NOMO-1 treated with dmso at 0.1 percent for 144 hours (cell line): ENCODE measurements at regions not wholly inside any gene's neighbourhood (a gene's known extent, or its start where the extent isn't known, plus 50 kb on each side); places are given as distances from the start of the nearest gene placed in this dataset.

Experiments used
- DNase-seq: peaks from one replicate; lab custom pipeline; 2025; ENCODE audit not compliant: unreplicated experiment; lab: John Stamatoyannopoulos, UW

GRCh38 chr11:21817696-21818095, 375.2 kb upstream of the ANO5 start:
- no peak for DNase-seq

GRCh38 chr11:21820176-21820575, 372.7 kb upstream of the ANO5 start:
- no peak for DNase-seq

DNA sequence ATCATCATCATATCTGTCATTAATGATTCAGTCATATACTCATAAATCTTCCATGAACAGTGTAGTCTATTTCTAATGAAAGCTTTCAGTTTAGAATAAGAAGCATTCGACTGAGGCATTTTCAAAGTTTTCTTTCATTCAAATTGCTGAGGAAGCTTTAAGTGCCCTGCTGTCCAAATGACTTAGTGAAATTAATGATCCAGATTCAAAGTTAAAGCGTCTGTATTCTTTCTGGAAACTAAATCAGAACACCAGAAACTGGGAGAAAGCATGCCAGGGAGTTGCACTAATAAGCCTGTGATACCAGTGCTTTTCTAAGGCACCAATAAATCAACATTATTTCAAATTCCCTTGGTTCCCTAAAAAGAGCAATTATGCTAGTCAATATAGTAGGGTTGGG, 367.8 kb upstream of the ANO5 start:
- DNase-seq, result no peak

DNA sequence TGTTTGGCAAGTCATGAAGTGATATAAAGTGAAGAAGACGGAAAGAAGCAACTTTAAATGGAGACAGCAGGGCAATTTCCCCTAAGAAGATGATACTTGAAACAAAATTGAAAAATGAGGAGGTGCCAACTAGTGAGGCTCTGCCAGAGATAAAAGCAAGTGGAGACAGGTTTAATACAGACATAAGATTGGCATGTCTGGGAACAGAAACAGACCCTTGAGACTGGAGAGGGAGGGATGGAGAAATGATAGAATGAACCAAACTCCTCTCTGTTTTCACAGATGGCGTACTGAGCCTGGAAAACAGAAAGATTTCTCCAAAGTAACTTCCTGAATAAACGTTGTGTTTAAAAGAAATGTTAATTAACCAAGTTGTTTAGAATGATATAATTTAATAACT, 354.5 kb upstream of the ANO5 start:
- DNase-seq, result no peak

- no peak for DNase-seq
Observed at GRCh38 chr11:21839796-21840195, 353.1 kb upstream of the ANO5 start.

GRCh38 chr11:21861314-21861713, 331.6 kb upstream of the ANO5 start:
- DNase-seq, result no peak

GRCh38 chr11:21865541-21865940, 327.3 kb upstream of the ANO5 start:
- DNase-seq, result no peak

DNA sequence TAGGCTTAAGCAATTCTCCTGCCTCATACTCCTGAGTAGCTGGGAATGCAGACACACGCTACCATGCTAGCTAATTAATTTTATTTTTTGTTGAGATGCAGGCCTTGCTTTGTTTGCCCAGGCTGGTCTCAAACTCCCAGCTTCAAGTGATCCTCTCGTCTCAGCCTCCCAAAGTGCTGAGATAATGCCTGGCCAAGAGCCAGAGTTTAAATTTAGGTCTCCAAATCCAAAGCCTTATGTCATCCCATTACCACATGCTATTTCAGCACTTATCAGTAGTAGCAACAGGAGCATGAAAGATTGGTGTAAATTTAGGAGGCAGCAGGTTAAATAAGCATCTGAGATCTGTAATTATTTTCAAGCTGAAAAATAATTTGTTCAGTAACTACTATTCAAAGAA, 326.1 kb upstream of the ANO5 start:
- no peak for DNase-seq

- no peak for DNase-seq
Observed at GRCh38 chr11:21877151-21877550, 315.7 kb upstream of the ANO5 start.

DNA sequence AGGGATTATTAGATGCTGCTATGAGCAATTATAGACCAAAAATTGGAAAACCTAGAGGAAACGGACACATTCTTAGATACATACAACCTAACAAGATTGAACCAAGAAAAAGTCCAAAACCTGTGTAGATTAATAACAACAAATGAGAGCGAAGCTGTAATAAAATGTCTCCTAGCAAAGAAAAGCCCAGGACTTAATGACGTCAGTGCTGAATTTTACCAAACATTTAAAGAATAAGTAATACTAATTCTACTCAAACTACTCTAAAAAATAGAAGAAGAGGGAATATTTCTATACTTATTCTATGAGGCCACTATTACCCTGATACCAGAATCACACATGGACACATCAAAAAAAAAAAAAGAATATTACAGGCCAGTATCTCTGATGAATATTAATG, 309.5 kb upstream of the ANO5 start:
- DNase-seq, result no peak

DNA sequence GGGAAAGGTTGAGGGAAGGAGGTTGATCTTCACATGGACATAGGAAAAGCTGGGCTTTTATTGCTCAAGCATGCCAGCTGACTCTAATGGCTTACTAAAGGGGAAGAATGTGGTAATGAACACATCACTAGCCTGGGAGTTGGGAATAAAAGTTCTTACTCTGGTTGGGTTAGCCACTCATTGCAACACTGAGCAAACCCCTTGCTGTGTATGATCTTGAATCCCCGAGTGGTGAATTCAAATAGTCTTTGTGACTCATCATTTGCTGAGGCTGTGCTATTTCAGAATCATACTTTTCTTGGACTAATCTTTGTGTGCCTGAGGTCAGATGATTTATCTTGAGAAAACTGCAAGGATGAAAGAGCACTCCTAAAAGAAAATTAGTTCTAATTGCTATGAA, 304.1 kb upstream of the ANO5 start:
- DNase-seq, result peak; percentile 16

DNA sequence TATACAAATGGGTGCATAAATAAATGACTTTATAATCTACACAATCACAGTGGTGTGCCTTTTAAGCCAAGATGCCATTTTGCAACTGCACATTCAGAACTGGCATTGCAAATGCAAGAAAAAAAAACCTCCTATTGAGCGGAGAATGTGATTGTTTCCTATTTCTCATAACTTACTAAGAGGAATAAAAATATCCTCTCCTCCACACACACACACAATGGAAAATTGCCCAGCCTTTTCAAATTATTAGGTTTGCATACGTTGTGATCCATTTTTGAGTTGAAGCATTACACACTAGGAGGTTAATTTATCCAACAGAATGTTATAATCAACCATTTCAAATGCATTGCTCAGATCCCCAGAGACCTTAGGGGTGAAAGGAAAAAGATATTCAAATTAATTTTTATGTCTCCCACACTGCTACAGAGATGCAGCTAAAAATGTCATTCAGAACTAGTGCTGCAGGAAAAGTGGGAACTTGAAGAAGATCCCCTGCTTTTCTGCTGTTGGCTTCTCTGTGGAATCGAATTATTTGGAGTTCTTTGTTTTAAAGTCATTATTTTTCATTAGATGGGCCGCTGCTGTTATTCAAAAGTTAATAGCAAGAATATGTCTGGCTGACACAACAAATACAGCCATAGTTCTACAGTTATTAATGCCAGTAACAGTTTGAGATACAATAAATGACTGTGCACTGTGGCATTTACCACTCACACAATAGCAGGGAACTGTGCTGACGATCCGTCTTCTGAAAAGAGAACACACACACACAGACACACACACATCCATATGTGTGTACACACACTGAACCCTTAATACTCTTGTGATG, 299.9 kb upstream of the ANO5 start:
- DNase-seq, result no peak

DNA sequence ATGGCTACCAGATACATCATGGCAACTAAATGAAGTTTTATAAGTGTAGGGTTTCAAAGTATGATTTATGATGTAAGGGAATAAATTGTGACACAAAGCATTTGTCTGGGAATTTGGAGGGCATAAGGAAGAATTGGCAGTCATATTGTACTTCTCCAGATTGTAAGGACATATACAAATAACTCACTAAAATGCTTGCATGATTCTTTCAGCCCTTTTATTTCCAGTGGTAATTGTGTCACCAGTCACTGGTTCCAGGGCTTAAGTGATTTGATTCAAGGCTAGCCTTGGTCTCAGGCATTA, 299.4 kb upstream of the ANO5 start:
- no peak for DNase-seq

GRCh38 chr11:21894492-21894891, 298.4 kb upstream of the ANO5 start:
- DNase-seq, result no peak

GRCh38 chr11:21895686-21896085, 297.2 kb upstream of the ANO5 start:
- no peak for DNase-seq

DNA sequence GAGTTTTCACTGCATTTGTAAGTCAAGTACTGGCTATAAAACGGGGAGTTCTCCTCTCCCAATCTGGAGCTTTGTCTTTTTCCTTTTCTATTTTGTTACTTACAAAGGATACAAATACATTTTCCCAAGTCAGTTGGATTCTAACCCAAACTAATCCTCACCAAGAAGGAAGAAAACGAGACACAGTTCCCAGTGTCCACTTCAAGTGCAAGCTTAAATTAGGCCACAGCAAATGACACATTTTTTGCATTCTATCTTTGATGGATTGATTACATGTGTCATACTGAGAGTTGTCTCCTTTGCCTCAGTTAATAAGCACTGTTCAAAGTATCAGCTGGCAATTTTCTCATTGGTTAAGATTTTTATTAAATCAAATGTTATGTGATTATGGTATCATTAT, 296.7 kb upstream of the ANO5 start:
- DNase-seq, result no peak

GRCh38 chr11:21896746-21897602, 295.9 kb upstream of the ANO5 start:
- peak; percentile 60 for DNase-seq

DNA sequence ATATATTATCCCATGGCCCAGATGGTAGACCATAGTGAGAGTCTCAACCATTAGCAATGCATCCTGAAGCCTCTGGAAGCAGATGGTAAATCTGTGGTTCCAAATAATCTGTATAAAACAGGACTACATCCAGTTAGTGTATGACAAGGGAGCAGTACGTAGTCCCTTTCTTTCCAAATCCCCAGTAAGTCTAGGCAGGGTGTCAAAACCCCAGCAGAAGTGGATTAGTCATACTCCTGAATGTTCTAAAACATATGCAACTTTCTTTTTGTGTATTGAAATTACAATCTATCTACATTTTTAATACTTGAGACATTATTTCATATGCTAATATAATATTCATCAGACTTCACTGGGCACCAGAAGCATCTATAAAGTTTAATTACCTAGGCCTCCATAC, 295.1 kb upstream of the ANO5 start:
- DNase-seq, result no peak

DNA sequence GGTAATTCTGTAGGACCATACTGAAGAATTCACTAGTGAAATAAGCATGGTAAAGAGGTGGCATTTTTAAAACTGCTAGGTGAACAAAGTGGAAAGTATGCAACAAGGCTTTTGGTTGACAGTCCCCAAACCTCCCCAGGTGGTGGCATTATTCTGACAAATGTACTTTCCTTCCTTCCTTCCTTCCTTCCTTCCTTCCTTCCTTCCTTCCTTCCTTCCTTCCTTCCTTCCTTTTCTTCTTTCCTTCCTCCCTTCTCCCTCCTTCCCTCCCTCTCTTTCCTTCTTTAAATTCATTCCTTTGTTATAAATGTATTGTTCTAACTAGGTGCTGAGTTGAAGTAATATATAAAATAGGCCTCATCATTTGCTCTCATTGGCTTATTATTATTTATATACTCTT, 284.7 kb upstream of the ANO5 start:
- no peak for DNase-seq

GRCh38 chr11:21909145-21909544, 283.7 kb upstream of the ANO5 start:
- no peak for DNase-seq

GRCh38 chr11:21911061-21911460, 281.8 kb upstream of the ANO5 start:
- no peak for DNase-seq

GRCh38 chr11:21912285-21912684, 280.6 kb upstream of the ANO5 start:
- DNase-seq, result no peak

- no peak for DNase-seq
Observed at GRCh38 chr11:21921151-21921550, 271.7 kb upstream of the ANO5 start.
